Breast epithelium (tissue), 3 donors: ENCODE measurements at regions not wholly inside any gene's neighbourhood (a gene's known extent, or its start where the extent isn't known, plus 50 kb on each side); places are given as distances from the start of the nearest gene placed in this dataset.

Experiments
- CTCF ChIP-seq, 3 donors: fragments of 450-650 bp; IDR thresholded peaks; one replicate each; pipeline ENCODE4 v1.5.1; 2016 to 2017; ENCODE audit warnings: antibody characterized with exemption in 3 of 3, mild to moderate bottlenecking in 3 of 3, moderate library complexity in 3 of 3
- POLR2A ChIP-seq: fragments of 450-650 bp; IDR thresholded peaks from one replicate; pipeline ENCODE4 v1.6.1; 2016; ENCODE audit warnings: antibody characterized with exemption, mild to moderate bottlenecking, moderate library complexity

- TF ChIP-seq CTCF (IDR thresholded peaks at IDR 0.05) = no peak
- no peak for TF ChIP-seq POLR2A
Observed at GRCh38 chr9:113793558-113793957, 82.6 kb upstream of the ZNF618 start.
